ENCODE measurements at regions not wholly inside any gene's neighbourhood (a gene's known extent, or its start where the extent isn't known, plus 50 kb on each side); places are given as distances from the start of the nearest gene placed in this dataset.

DNA sequence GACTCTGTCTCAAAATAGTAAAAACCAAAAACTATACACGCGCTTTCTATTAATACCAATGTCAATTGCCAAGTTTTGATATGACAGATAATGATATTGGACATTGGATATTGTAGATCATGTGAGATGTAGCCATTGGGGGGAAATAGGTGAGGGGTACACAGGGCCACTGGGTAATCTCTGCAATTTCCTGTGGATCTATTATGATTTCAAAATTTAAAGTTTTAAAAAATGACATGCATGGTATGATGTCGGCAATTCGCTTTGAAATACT lies 266.0 kb downstream of the PARN start:
- TF ChIP-seq, protein P1, sequence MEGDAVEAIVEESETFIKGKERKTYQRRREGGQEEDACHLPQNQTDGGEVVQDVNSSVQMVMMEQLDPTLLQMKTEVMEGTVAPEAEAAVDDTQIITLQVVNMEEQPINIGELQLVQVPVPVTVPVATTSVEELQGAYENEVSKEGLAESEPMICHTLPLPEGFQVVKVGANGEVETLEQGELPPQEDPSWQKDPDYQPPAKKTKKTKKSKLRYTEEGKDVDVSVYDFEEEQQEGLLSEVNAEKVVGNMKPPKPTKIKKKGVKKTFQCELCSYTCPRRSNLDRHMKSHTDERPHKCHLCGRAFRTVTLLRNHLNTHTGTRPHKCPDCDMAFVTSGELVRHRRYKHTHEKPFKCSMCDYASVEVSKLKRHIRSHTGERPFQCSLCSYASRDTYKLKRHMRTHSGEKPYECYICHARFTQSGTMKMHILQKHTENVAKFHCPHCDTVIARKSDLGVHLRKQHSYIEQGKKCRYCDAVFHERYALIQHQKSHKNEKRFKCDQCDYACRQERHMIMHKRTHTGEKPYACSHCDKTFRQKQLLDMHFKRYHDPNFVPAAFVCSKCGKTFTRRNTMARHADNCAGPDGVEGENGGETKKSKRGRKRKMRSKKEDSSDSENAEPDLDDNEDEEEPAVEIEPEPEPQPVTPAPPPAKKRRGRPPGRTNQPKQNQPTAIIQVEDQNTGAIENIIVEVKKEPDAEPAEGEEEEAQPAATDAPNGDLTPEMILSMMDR (IDR thresholded peaks at IDR 0.05; ENCODE audit: poor library complexity, severe bottlenecking), result no peak
- DNase-seq (ENCODE audit: low spot score) (no peak), ATAC-seq (ENCODE audit: low read depth) (no peak)
- H3K4me3 ChIP-seq (ENCODE audit: severe bottlenecking), result no peak overlapping the region
- H3K27me3 ChIP-seq (ENCODE audit: insufficient read depth, poor library complexity, severe bottlenecking), result no peaks in the 10 kb centered on the region
- peaks cover 26% of the 10 kb centered on the region for H3K4me1 ChIP-seq (ENCODE audit: insufficient read depth, poor library complexity, severe bottlenecking)
- peak overlapping the region; percentile 75 for H3K27ac ChIP-seq (ENCODE audit: poor library complexity, severe bottlenecking)
- no peaks in the 10 kb centered on the region for H3K9me3 ChIP-seq (ENCODE audit: severe bottlenecking)
- H3K36me3 ChIP-seq (ENCODE audit: low read depth), result no peaks in the 10 kb centered on the region

DNA sequence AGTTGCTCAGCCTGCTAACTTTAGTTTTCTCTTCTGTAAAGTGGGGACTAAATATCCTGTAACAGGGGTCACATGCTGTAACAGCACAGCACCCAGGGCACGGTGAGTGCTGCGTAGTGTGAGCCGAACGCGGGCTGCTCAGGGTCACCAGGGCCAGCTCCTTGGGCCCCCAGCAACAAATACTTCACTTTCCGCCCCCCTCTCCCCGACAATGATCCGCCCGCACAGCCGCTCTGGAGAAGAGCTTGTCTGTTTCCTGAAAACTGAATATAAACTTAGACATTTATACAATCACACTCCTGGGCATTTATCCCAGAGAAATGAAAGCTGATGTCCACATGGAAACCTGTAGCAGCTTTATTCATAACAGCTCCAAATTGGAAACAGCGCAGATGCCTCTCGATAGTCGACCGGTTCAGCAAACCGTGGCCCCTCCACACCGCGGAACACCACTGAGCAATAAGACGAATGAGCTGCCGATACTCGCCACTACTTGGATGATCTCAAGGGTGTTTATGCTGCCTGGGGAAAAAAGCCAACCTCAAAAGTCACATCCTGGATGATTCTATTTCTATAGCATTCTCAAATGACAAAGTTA lies 267.2 kb downstream of the PARN start:
- DNase-seq (ENCODE audit: low spot score), result no peak
- Histone ChIP-seq H3K36me3 (ENCODE audit: low read depth) (no peaks in the 10 kb centered on the region), H3K4me3 (ENCODE audit: severe bottlenecking) (no peak overlapping the region), H3K27me3 (ENCODE audit: insufficient read depth, poor library complexity, severe bottlenecking) (no peaks in the 10 kb centered on the region), H3K27ac (ENCODE audit: poor library complexity, severe bottlenecking) (peak overlapping the region; percentile 75), H3K9me3 (ENCODE audit: severe bottlenecking) (no peaks in the 10 kb centered on the region), H3K4me1 (ENCODE audit: insufficient read depth, poor library complexity, severe bottlenecking) (peaks cover 36% of the 10 kb centered on the region)
- ATAC-seq (ENCODE audit: low read depth), result no peak
- TF ChIP-seq, protein P1 (IDR thresholded peaks at IDR 0.05; ENCODE audit: poor library complexity, severe bottlenecking), result no peak

DNA sequence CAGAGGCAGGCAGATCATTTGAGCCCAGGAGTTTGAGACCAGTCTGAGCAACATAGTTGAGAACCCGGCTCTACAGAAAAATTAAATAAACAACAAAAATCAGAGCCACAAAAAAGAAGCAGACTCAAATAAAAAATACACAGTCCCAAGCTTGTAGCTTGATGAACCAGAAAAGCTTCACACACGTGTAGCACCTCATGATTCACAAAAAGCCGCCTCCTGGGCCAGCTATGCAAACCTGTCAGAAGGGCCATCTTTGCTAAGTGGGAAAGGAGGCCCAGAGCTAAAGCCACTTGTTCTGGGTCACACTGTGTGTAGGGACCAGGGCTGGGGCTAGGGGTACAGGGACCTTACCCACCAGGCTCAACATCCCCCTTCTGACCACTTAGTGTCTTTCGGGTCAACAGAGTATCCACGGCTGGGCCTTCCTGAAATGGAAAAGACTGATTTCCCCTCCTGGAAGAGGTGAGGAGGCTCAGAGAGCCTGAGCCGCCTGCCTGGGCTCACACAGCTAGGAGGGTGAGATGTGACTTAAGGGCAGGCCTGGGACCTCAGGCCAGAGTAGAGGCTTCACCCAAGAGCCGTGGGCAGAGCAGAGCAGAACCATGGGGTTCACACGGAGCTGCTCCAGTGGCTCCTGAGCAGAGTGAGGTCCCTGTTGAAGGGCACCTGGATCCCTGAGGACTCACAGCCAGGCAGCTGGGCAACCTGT lies 269.6 kb downstream of the PARN start:
- H3K9me3 ChIP-seq (ENCODE audit: severe bottlenecking), result no peaks in the 10 kb centered on the region
- H3K27ac ChIP-seq (ENCODE audit: poor library complexity, severe bottlenecking), result peak overlapping the region; percentile 63
- H3K36me3 ChIP-seq (ENCODE audit: low read depth), result no peaks in the 10 kb centered on the region
- H3K27me3 ChIP-seq (ENCODE audit: insufficient read depth, poor library complexity, severe bottlenecking), result no peaks in the 10 kb centered on the region
- no peak overlapping the region for H3K4me3 ChIP-seq (ENCODE audit: severe bottlenecking)
- ATAC-seq (ENCODE audit: low read depth), result no peak
- no peak for DNase-seq (ENCODE audit: low spot score)
- H3K4me1 ChIP-seq (ENCODE audit: insufficient read depth, poor library complexity, severe bottlenecking), result peaks cover 36% of the 10 kb centered on the region
- TF ChIP-seq, protein P1 (IDR thresholded peaks at IDR 0.05; ENCODE audit: poor library complexity, severe bottlenecking), result no peak

DNA sequence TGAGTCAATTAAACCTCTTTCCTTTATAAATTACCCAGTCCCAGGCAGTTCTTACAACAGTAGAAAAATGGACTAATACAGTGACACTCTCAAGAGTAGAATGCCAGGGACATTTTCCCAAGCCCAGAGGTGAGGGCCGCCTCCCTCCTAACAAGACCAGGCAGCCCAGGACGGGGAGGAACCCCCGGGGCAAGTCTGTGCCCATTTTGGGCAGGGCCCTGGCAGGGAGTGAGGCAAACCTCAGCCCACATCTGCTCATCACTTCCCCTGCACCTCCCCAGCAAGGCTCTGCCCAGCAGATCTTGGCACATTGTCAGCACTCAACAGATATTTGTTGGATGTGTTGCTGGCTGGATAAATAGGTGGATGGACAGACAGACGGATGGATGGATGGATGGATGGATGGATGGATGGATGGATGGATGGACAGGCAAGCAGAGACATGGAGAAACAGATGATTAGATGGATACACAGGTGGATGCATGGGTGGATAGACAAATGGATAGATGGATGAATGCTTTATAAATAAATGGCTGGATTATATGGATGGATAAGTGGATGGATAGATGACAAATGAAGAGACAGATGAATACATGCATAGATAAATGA lies 271.3 kb downstream of the PARN start:
- TF ChIP-seq, protein P1 (IDR thresholded peaks at IDR 0.05; ENCODE audit: poor library complexity, severe bottlenecking), result no peak
- peak overlapping the region; percentile 63 for H3K27ac ChIP-seq (ENCODE audit: poor library complexity, severe bottlenecking)
- DNase-seq (ENCODE audit: low spot score) (peak; percentile 91), ATAC-seq (ENCODE audit: low read depth) (peak; percentile 91)
- H3K4me1 ChIP-seq (ENCODE audit: insufficient read depth, poor library complexity, severe bottlenecking), result peaks cover 22% of the 10 kb centered on the region
- no peaks in the 10 kb centered on the region for H3K36me3 ChIP-seq (ENCODE audit: low read depth)
- H3K4me3 ChIP-seq (ENCODE audit: severe bottlenecking), result no peak overlapping the region
- no peaks in the 10 kb centered on the region for H3K27me3 ChIP-seq (ENCODE audit: insufficient read depth, poor library complexity, severe bottlenecking)
- no peaks in the 10 kb centered on the region for H3K9me3 ChIP-seq (ENCODE audit: severe bottlenecking)

DNA sequence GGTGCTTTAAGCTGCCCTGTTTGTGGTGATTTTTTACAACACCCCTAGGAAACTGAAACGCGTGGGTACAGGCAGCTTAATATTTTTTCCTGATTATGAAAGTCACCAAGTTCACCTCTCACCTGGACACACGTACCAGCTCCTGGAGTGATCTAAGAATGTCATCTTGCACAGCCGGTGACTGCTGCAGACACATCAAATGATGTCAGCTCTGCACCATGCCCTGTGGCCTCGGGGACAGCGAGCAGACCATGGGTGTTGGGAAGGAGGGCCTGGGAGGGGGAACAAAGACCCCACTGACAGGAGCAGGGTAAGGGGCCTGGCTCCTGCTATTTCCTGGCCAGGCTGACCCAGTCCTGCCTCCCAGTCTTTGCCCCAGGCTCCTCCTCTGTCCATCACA lies 272.7 kb downstream of the PARN start:
- TF ChIP-seq, protein P1 (IDR thresholded peaks at IDR 0.05; ENCODE audit: poor library complexity, severe bottlenecking), result no peak
- Histone ChIP-seq H3K36me3 (ENCODE audit: low read depth) (no peaks in the 10 kb centered on the region), H3K27ac (ENCODE audit: poor library complexity, severe bottlenecking) (peak overlapping the region; percentile 63), H3K4me3 (ENCODE audit: severe bottlenecking) (no peak overlapping the region), H3K4me1 (ENCODE audit: insufficient read depth, poor library complexity, severe bottlenecking) (peaks cover 13% of the 10 kb centered on the region), H3K27me3 (ENCODE audit: insufficient read depth, poor library complexity, severe bottlenecking) (no peaks in the 10 kb centered on the region), H3K9me3 (ENCODE audit: severe bottlenecking) (no peaks in the 10 kb centered on the region)
- no peak for ATAC-seq (ENCODE audit: low read depth)
- no peak for DNase-seq (ENCODE audit: low spot score)

All from RWPE2 (cell line).